ENCODE measurements at regions not wholly inside any gene's neighbourhood (a gene's known extent, or its start where the extent isn't known, plus 50 kb on each side); places are given as distances from the start of the nearest gene placed in this dataset.
A peak's percentile ranks its signal among the peaks of the same experiment; 100 is the strongest.

GRCh38 chr1:208644401-208645160, 400.4 kb upstream of the PLXNA2 start:
- intact Hi-C loops (cut with DNase I) = no loop called here
- DNase-seq (no peak), ATAC-seq (no peak)
- H3K4me1 ChIP-seq (ENCODE audit: control insufficient read depth, insufficient read depth, low read length) = no peaks in the 10 kb centered on the region
- 61% methylated on average over 2 of the region's 2 CpGs for WGBS
- no peak overlapping the region for H3K4me3 ChIP-seq (ENCODE audit: low read length)
- no peak overlapping the region for H3K27ac ChIP-seq (ENCODE audit: low read length)
- no peaks in the 10 kb centered on the region for H3K27me3 ChIP-seq (ENCODE audit: control insufficient read depth, insufficient read depth)
- no peaks in the 10 kb centered on the region for H3K9me3 ChIP-seq (ENCODE audit: control insufficient read depth, low read length)

DNA sequence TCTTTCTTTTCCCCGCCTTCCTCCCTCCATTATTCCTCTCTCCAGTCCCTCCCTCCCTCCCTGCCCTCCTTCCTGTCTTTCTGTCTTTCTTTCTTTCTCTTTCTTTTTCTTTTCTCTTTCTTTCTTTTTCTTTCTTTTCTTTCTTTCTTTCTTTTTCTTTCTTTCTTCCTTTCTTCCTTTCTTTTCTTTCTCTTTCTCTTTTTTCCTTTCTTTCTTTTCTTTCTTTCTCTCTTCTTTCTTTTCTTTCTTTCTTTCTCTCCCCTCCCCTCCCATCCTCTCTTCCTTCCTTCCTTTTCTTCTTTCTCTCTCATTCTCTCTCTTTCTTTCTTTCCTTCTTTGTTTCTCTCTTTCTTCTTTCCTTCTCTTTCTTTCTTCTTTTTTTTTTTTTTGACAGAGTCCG, 402.2 kb upstream of the PLXNA2 start:
- WGBS = 96% methylated on average over 2 of the region's 2 CpGs
- no peak for DNase-seq

DNA sequence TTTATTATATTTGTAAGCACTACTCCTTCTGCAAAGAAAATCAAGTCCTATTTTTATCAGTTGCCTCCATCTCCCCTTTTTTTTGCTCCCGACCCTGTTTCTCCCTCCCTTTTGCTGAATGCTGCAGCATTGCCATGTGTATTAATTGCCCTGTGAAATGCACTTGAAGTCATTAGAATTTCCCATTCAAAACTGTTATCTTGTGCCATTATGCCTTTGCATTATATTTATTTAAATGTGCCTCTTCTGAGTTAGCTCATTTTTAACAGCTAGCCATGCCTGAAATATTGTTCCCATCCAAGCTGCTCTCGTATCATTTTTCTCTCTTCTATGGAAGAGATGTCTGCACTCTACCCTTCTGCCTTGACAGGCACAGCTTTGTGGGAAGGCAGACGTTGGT, 404.0 kb upstream of the PLXNA2 start:
- Histone ChIP-seq H3K27me3 (ENCODE audit: control insufficient read depth, insufficient read depth) (no peaks in the 10 kb centered on the region), H3K27ac (ENCODE audit: low read length) (no peak overlapping the region), H3K4me1 (ENCODE audit: control insufficient read depth, insufficient read depth, low read length) (no peaks in the 10 kb centered on the region), H3K4me3 (ENCODE audit: low read length) (no peak overlapping the region), H3K9me3 (ENCODE audit: control insufficient read depth, low read length) (no peaks in the 10 kb centered on the region)
- 70% methylated on average over 3 of the region's 3 CpGs for WGBS
- ATAC-seq = no peak
- intact Hi-C loops (cut with DNase I) = no loop called here
- DNase-seq = no peak

More for the DNA sequence above, 402.2 kb upstream of the PLXNA2 start:
- no peak overlapping the region for H3K27ac ChIP-seq (ENCODE audit: low read length)
- intact Hi-C loops (cut with DNase I) = no loop called here
- no peak overlapping the region for H3K4me3 ChIP-seq (ENCODE audit: low read length)
- no peaks in the 10 kb centered on the region for H3K27me3 ChIP-seq (ENCODE audit: control insufficient read depth, insufficient read depth)
- no peak for ATAC-seq
- no peaks in the 10 kb centered on the region for H3K9me3 ChIP-seq (ENCODE audit: control insufficient read depth, low read length)
- H3K4me1 ChIP-seq (ENCODE audit: control insufficient read depth, insufficient read depth, low read length) = no peaks in the 10 kb centered on the region

- no peak overlapping the region for H3K27ac ChIP-seq (ENCODE audit: low read length)
- DNase-seq (peak; percentile 20 to 63 (median 50)), ATAC-seq (peak; percentile 79 to 80)
- H3K27me3 ChIP-seq (ENCODE audit: control insufficient read depth, insufficient read depth) = no peaks in the 10 kb centered on the region
- no peaks in the 10 kb centered on the region for H3K4me1 ChIP-seq (ENCODE audit: control insufficient read depth, insufficient read depth, low read length)
- no peak overlapping the region for H3K4me3 ChIP-seq (ENCODE audit: low read length)
- no peaks in the 10 kb centered on the region for H3K9me3 ChIP-seq (ENCODE audit: control insufficient read depth, low read length)
- intact Hi-C loops (cut with DNase I) = loop anchor here in 2 of 4 donors (5.0 to 10.0 kb wide), 3 partner anchors 532 to 555 kb away; no protein-coding TSS in a partner anchor
- WGBS = 13% methylated on average over 8 of the region's 8 CpGs
These were observed 408.3 kb upstream of the PLXNA2 start for GRCh38 chr1:208652296-208653160.

DNA sequence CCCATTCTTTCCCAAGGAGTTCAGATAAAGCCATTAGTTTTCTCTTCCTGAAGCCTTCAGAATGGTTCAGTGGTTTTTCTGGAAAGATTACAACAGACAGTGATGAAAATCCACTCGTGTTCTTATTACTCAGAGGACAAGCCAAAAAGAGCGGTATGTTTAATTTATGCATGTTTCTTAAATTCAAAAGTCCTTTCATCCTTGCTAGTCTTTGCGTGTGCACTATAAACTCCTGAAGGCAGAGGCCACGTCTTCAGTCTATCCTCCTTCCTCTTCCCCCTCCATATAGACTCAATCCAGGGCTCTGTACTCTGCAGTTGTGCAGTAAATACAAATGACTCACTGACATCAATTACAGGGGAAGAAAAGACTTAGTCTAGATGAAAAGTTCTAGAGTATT, 409.2 kb upstream of the PLXNA2 start:
- H3K27ac ChIP-seq (ENCODE audit: low read length) = no peak overlapping the region
- ATAC-seq (no peak), DNase-seq (no peak)
- 69% methylated on average over 4 of the region's 4 CpGs for WGBS
- no peak overlapping the region for H3K4me3 ChIP-seq (ENCODE audit: low read length)
- intact Hi-C loops (cut with DNase I) = loop anchor here in 2 of 4 donors (5.0 to 10.0 kb wide), 3 partner anchors 531 to 554 kb away; no protein-coding TSS in a partner anchor
- H3K4me1 ChIP-seq (ENCODE audit: control insufficient read depth, insufficient read depth, low read length) = no peaks in the 10 kb centered on the region
- no peaks in the 10 kb centered on the region for H3K27me3 ChIP-seq (ENCODE audit: control insufficient read depth, insufficient read depth)
- H3K9me3 ChIP-seq (ENCODE audit: control insufficient read depth, low read length) = no peaks in the 10 kb centered on the region

DNA sequence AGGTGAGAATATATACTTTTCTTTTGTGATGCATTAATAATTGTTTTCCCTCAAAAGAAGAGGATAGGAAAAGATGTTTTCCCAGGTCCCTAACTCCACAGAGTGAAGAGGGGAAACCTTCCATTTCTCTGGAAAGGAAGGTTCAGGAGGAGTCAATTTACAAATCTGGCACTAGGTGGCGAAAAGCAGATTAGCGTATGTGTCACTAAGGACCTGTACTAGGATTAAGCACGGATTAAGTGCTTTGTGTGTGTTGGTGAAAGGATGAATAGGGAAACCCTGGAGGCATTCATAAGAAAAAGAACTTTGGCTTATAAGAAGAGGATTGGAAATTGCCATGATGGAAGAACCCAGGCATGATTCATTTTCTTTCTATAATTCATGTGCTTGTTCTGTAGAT, 410.1 kb upstream of the PLXNA2 start:
- Histone ChIP-seq H3K27me3 (ENCODE audit: control insufficient read depth, insufficient read depth) (no peaks in the 10 kb centered on the region), H3K9me3 (ENCODE audit: control insufficient read depth, low read length) (no peaks in the 10 kb centered on the region), H3K27ac (ENCODE audit: low read length) (no peak overlapping the region), H3K4me1 (ENCODE audit: control insufficient read depth, insufficient read depth, low read length) (no peaks in the 10 kb centered on the region), H3K4me3 (ENCODE audit: low read length) (no peak overlapping the region)
- ATAC-seq (no peak), DNase-seq (no peak)
- intact Hi-C loops (cut with DNase I) = loop anchor here in 2 of 4 donors (5.0 to 10.0 kb wide), 3 partner anchors 531 to 553 kb away; no protein-coding TSS in a partner anchor
- WGBS = 69% methylated on average over 3 of the region's 3 CpGs

- Histone ChIP-seq H3K4me1 (ENCODE audit: control insufficient read depth, insufficient read depth, low read length) (no peaks in the 10 kb centered on the region), H3K4me3 (ENCODE audit: low read length) (no peak overlapping the region), H3K27ac (ENCODE audit: low read length) (no peak overlapping the region), H3K9me3 (ENCODE audit: control insufficient read depth, low read length) (no peaks in the 10 kb centered on the region), H3K27me3 (ENCODE audit: control insufficient read depth, insufficient read depth) (no peaks in the 10 kb centered on the region)
- 89% methylated on average over 4 of the region's 4 CpGs for WGBS
- DNase-seq (no peak), ATAC-seq (no peak)
- intact Hi-C loops (cut with DNase I) = no loop called here
These were observed 421.8 kb upstream of the PLXNA2 start for GRCh38 chr1:208665936-208666335.

- H3K4me1 ChIP-seq (ENCODE audit: control insufficient read depth, insufficient read depth, low read length) = no peaks in the 10 kb centered on the region
- H3K9me3 ChIP-seq (ENCODE audit: control insufficient read depth, low read length) = no peaks in the 10 kb centered on the region
- DNase-seq (no peak), ATAC-seq (no peak)
- H3K27ac ChIP-seq (ENCODE audit: low read length) = no peak overlapping the region
- no peaks in the 10 kb centered on the region for H3K27me3 ChIP-seq (ENCODE audit: control insufficient read depth, insufficient read depth)
- WGBS = 55% methylated on average over 1 of the region's 1 CpG
- intact Hi-C loops (cut with DNase I) = no loop called here
- H3K4me3 ChIP-seq (ENCODE audit: low read length) = no peak overlapping the region
These were observed 424.8 kb upstream of the PLXNA2 start for GRCh38 chr1:208668991-208669390.

- Histone ChIP-seq H3K27me3 (ENCODE audit: control insufficient read depth, insufficient read depth) (no peaks in the 10 kb centered on the region), H3K27ac (ENCODE audit: low read length) (no peak overlapping the region), H3K4me1 (ENCODE audit: control insufficient read depth, insufficient read depth, low read length) (no peaks in the 10 kb centered on the region), H3K9me3 (ENCODE audit: control insufficient read depth, low read length) (no peaks in the 10 kb centered on the region), H3K4me3 (ENCODE audit: low read length) (no peak overlapping the region)
- intact Hi-C loops (cut with DNase I) = no loop called here
- no peak for DNase-seq
- no peak for ATAC-seq
- 72% methylated on average over 2 of the region's 2 CpGs for WGBS
These were observed 426.6 kb upstream of the PLXNA2 start for GRCh38 chr1:208670778-208671177.

GRCh38 chr1:208681878-208682663, 437.9 kb upstream of the PLXNA2 start:
- H3K27ac ChIP-seq (ENCODE audit: low read length) = no peak overlapping the region

More at GRCh38 chr1:208681878-208682663, 437.9 kb upstream of the PLXNA2 start:
- no peak overlapping the region for H3K4me3 ChIP-seq (ENCODE audit: low read length)
- WGBS = 34% methylated on average over 4 of the region's 4 CpGs
- no peak for DNase-seq
- H3K27me3 ChIP-seq (ENCODE audit: control insufficient read depth, insufficient read depth) = no peaks in the 10 kb centered on the region
- no peaks in the 10 kb centered on the region for H3K9me3 ChIP-seq (ENCODE audit: control insufficient read depth, low read length)
- H3K4me1 ChIP-seq (ENCODE audit: control insufficient read depth, insufficient read depth, low read length) = peaks cover 2% of the 10 kb centered on the region
- peak; percentile 72 to 80 for ATAC-seq
- intact Hi-C loops (cut with DNase I) = no loop called here
